NCI-H748 (cell line): ENCODE measurements at regions not wholly inside any gene's neighbourhood (a gene's known extent, or its start where the extent isn't known, plus 50 kb on each side); places are given as distances from the start of the nearest gene placed in this dataset.

Experiments used
- DNase-seq: peaks from one replicate; lab custom pipeline; 2025; ENCODE audit not compliant: unreplicated experiment; lab: John Stamatoyannopoulos, UW

GRCh38 chr17:65277576-65277975 is 140.4 kb downstream of the RGS9 start:
- DNase-seq, result no peak
